OCI-LY7 (cell line): ENCODE measurements at regions not wholly inside any gene's neighbourhood (a gene's known extent, or its start where the extent isn't known, plus 50 kb on each side); places are given as distances from the start of the nearest gene placed in this dataset.

ENCODE experiments used
- BruUV-seq: library from RNA; stranded (reverse); fragments of 400-500 nt; replicated peaks from 2 replicates; lab custom pipeline; 2021; lab: Mats Ljungman, UMichigan
- CTCF ChIA-PET: fragments of 300-600 bp; sonication (Branson Sonifier 250); formaldehyde crosslinking; loops from one replicate; lab custom pipeline; 2022; ENCODE audit warnings: antibody characterized with exemption; ENCODE audit not compliant: unreplicated experiment; lab: Charles Lee
- POLR2A ChIA-PET: fragments of 300-600 bp; sonication (Branson Sonifier 250); formaldehyde crosslinking; loops from one replicate; lab custom pipeline; 2022; ENCODE audit warnings: antibody characterized with exemption; lab: Charles Lee
- DNase-seq: peaks from one replicate; pipeline ENCODE4 v3.0.0-alpha.2; 2015; ENCODE audit warnings: low spot score
- H2AFZ ChIP-seq: fragments of 200-600 bp; sonication (generic), shearing (Covaris generic); 2 replicates; pipeline ENCODE4 v1.6.1; 2014; ENCODE audit warnings: mild to moderate bottlenecking, antibody characterized with exemption, low read length, moderate library complexity
- H3K27ac ChIP-seq: fragments of 200-600 bp; sonication (generic); 2 replicates; pipeline ENCODE4 v1.5.1; 2014; ENCODE audit warnings: mixed run types, low read depth, mild to moderate bottlenecking, moderate library complexity, low read length, inconsistent platforms; ENCODE audit not compliant: poor library complexity, severe bottlenecking
- H3K36me3 ChIP-seq: fragments of 200-600 bp; sonication (generic); 2 replicates; pipeline ENCODE4 v1.6.1; 2014; ENCODE audit warnings: mild to moderate bottlenecking, antibody characterized with exemption, low read length, moderate library complexity, mixed read lengths; ENCODE audit not compliant: insufficient read depth
- H3K4me1 ChIP-seq: fragments of 200-600 bp; sonication (generic); 2 replicates; pipeline ENCODE4 v1.5.1; 2014; ENCODE audit warnings: mild to moderate bottlenecking, low read length; ENCODE audit not compliant: insufficient read depth, poor library complexity, severe bottlenecking
- H3K4me2 ChIP-seq: fragments of 200-600 bp; sonication (generic); 2 replicates; pipeline ENCODE4 v1.6.1; 2014; ENCODE audit warnings: mild to moderate bottlenecking, low read length
- H3K4me3 ChIP-seq: fragments of 200-600 bp; sonication (generic); 2 replicates; pipeline ENCODE4 v1.5.1; 2014; ENCODE audit warnings: mild to moderate bottlenecking, low read depth, low read length; ENCODE audit not compliant: poor library complexity, severe bottlenecking
- H3K79me2 ChIP-seq: fragments of 200-600 bp; sonication (generic); 2 replicates; pipeline ENCODE4 v1.6.1; 2016; ENCODE audit warnings: low read depth, mild to moderate bottlenecking, low read length, moderate library complexity, mixed read lengths; ENCODE audit not compliant: insufficient read depth
- H3K9me2 ChIP-seq: fragments of 200-600 bp; sonication (generic); 2 replicates; pipeline ENCODE4 v1.6.1; 2016; ENCODE audit warnings: mild to moderate bottlenecking, low read length, mixed read lengths; ENCODE audit not compliant: insufficient read depth
- H3K9me3 ChIP-seq: fragments of 200-600 bp; sonication (generic); 2 replicates; pipeline ENCODE4 v1.6.1; 2014; ENCODE audit warnings: mild to moderate bottlenecking, mixed run types, low read length, mixed read lengths
- H4K20me1 ChIP-seq: fragments of 200-600 bp; sonication (generic); 2 replicates; pipeline ENCODE4 v1.6.1; 2014; ENCODE audit warnings: mild to moderate bottlenecking, antibody characterized with exemption, low read length, moderate library complexity, mixed read lengths; ENCODE audit not compliant: insufficient read depth
- CTCF ChIP-seq: fragments of 200-600 bp; sonication (generic); conservative IDR thresholded peaks from 2 replicates; pipeline ENCODE4 v1.5.1; 2014; ENCODE audit warnings: mild to moderate bottlenecking, antibody characterized with exemption, low read length, moderate library complexity, mixed read lengths
- EZH2phosphoT487 ChIP-seq: fragments of 200-600 bp; sonication (generic); IDR thresholded peaks from 2 replicates; pipeline ENCODE4 v1.6.1; 2018; ENCODE audit warnings: low read depth, borderline replicate concordance, mild to moderate bottlenecking, mixed run types, antibody characterized with exemption, low read length, moderate library complexity, mixed read lengths
- intact Hi-C: fragments of 100-400 bp; cut with micrococcal nuclease; formaldehyde crosslinking; loops from one replicate; pipeline ENCODE4 v1.10.0; 2022; ENCODE audit not compliant: unreplicated experiment

DNA sequence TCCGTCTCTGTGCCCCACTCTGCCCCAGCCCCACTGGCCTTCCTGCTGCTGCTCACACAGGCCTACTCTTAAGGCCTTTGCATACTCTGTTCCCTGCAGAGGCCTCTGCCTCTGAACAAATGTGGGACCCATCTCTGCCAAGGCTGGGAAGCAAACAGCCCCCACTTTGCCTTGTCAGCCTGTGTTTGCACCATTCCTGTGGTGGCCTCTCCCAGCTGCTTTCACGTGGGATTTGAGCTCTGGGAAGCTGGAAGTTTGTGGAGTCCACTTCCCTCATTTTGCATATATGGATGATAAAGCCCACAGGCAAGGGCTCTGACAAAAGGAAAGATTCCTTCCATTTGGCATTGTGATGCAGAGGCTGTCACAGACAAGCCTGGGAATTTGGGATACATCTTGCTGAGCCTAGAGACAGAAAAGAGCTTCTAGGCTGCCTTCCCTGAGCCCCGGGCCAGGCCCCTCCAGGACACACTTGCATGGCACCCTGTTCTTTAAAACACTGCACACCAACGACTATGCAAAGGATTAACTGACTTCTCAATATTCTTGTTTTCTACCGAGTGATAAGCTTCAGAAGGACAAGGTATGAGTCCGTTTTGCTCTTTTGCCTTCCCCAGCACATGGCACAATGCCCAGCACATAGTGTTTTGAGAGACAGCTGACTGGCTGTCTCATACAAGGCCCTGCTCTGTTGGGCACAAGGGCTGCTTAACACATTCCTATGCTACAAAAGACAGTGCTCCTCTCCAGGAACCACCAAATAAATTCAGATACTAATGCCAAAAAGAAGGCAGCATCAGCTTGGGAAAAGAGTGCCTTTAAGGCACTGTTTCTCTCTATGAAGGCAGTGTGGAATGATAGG, 120.7 kb upstream of the TOPAZ1 start:
- ChIA-PET CTCF (no interaction called here), POLR2A (no interaction called here)
- Histone ChIP-seq H3K4me2 (no peak overlapping the region), H3K9me2 (no peaks in the 10 kb centered on the region), H3K4me3 (no peak overlapping the region), H3K79me2 (no peaks in the 10 kb centered on the region), H2AFZ (no peak overlapping the region), H3K27ac (no peak overlapping the region), H3K4me1 (no peaks in the 10 kb centered on the region), H3K36me3 (no peaks in the 10 kb centered on the region), H3K9me3 (no peaks in the 10 kb centered on the region), H4K20me1 (no peaks in the 10 kb centered on the region)
- intact Hi-C loops: no loop called here
- no TSS peak for BruUV-seq
- DNase-seq: no peak
- TF ChIP-seq EZH2phosphoT487 (no peak), CTCF (no peak)

GRCh38 chr3:44125246-44125645, 116.4 kb upstream of the TOPAZ1 start:
- Histone ChIP-seq H3K9me3 (no peaks in the 10 kb centered on the region), H3K4me1 (peaks cover 21% of the 10 kb centered on the region), H3K9me2 (no peaks in the 10 kb centered on the region), H3K79me2 (no peaks in the 10 kb centered on the region), H3K4me3 (no peak overlapping the region), H3K27ac (no peak overlapping the region), H4K20me1 (no peaks in the 10 kb centered on the region), H3K4me2 (no peak overlapping the region), H2AFZ (no peak overlapping the region), H3K36me3 (no peaks in the 10 kb centered on the region)
- no TSS peak for BruUV-seq
- no peak for TF ChIP-seq CTCF
- no peak for TF ChIP-seq EZH2phosphoT487
- DNase-seq: no peak
- POLR2A ChIA-PET: no interaction called here
- CTCF ChIA-PET: no interaction called here
- intact Hi-C loops: no loop called here

DNA sequence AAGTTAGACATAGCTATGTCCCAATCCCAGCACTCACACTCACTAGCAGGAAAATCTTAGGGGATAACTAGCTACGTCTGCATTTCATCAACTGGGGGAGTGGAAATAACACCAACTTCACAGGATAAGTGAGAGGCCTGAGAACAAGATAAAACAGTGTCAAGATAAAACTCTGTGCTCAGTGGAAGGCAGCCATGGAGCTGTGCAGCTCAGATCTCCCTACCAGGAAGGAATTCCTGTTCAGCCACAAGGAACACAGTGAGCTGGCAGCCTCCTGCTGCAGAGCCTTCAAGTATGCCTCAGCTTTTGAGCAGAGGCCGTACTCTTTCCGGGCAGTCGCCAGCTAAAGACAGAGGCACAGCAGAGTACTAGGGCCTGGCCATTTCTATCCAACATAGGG, 115.8 kb upstream of the TOPAZ1 start:
- H3K27ac ChIP-seq: no peak overlapping the region
- TF ChIP-seq EZH2phosphoT487: no peak
- no peak for TF ChIP-seq CTCF
- no TSS peak for BruUV-seq
- CTCF ChIA-PET: no interaction called here
- H2AFZ ChIP-seq: no peak overlapping the region
- no peak for DNase-seq
- H3K4me1 ChIP-seq: peaks cover 27% of the 10 kb centered on the region
- no peak overlapping the region for H3K4me2 ChIP-seq
- H3K9me2 ChIP-seq: no peaks in the 10 kb centered on the region
- POLR2A ChIA-PET: no interaction called here
- no peaks in the 10 kb centered on the region for H3K79me2 ChIP-seq
- no peaks in the 10 kb centered on the region for H4K20me1 ChIP-seq
- no peaks in the 10 kb centered on the region for H3K9me3 ChIP-seq
- H3K4me3 ChIP-seq: no peak overlapping the region
- intact Hi-C loops: no loop called here
- no peaks in the 10 kb centered on the region for H3K36me3 ChIP-seq
